ENCODE measurements at regions not wholly inside any gene's neighbourhood (a gene's known extent, or its start where the extent isn't known, plus 50 kb on each side); places are given as distances from the start of the nearest gene placed in this dataset.

GRCh38 chr14:101708853-101709532 is 52.5 kb upstream of the PPP2R5C start:
- Mint-ChIP-seq H3K9me3 (ENCODE audit: unreplicated experiment) (no peaks in the 10 kb centered on the region), H3K4me1 (ENCODE audit: unreplicated experiment) (peaks cover 6% of the 10 kb centered on the region), H3K4me3 (ENCODE audit: unreplicated experiment) (no peak overlapping the region), H3K27me3 (ENCODE audit: unreplicated experiment) (peaks cover 13% of the 10 kb centered on the region), H3K36me3 (ENCODE audit: low read depth, unreplicated experiment) (peaks cover 3% of the 10 kb centered on the region), H3K27ac (ENCODE audit: unreplicated experiment) (no peak overlapping the region)
- no peak for DNase-seq (ENCODE audit: low spot score)
- TF ChIP-seq, protein P1, sequence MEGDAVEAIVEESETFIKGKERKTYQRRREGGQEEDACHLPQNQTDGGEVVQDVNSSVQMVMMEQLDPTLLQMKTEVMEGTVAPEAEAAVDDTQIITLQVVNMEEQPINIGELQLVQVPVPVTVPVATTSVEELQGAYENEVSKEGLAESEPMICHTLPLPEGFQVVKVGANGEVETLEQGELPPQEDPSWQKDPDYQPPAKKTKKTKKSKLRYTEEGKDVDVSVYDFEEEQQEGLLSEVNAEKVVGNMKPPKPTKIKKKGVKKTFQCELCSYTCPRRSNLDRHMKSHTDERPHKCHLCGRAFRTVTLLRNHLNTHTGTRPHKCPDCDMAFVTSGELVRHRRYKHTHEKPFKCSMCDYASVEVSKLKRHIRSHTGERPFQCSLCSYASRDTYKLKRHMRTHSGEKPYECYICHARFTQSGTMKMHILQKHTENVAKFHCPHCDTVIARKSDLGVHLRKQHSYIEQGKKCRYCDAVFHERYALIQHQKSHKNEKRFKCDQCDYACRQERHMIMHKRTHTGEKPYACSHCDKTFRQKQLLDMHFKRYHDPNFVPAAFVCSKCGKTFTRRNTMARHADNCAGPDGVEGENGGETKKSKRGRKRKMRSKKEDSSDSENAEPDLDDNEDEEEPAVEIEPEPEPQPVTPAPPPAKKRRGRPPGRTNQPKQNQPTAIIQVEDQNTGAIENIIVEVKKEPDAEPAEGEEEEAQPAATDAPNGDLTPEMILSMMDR (IDR thresholded peaks at IDR 0.05; ENCODE audit: unreplicated experiment) = no peak

GRCh38 chr14:101709533-101709881 is 52.0 kb upstream of the PPP2R5C start:
- no peaks in the 10 kb centered on the region for H3K9me3 Mint-ChIP-seq (ENCODE audit: unreplicated experiment)
- no peak overlapping the region for H3K27ac Mint-ChIP-seq (ENCODE audit: unreplicated experiment)
- TF ChIP-seq, protein P1 (IDR thresholded peaks at IDR 0.05; ENCODE audit: unreplicated experiment) = no peak
- peaks cover 3% of the 10 kb centered on the region for H3K36me3 Mint-ChIP-seq (ENCODE audit: low read depth, unreplicated experiment)
- H3K4me3 Mint-ChIP-seq (ENCODE audit: unreplicated experiment) = no peak overlapping the region
- DNase-seq (ENCODE audit: low spot score) = no peak
- H3K27me3 Mint-ChIP-seq (ENCODE audit: unreplicated experiment) = peaks cover 14% of the 10 kb centered on the region
- peaks cover 6% of the 10 kb centered on the region for H3K4me1 Mint-ChIP-seq (ENCODE audit: unreplicated experiment)

DNA sequence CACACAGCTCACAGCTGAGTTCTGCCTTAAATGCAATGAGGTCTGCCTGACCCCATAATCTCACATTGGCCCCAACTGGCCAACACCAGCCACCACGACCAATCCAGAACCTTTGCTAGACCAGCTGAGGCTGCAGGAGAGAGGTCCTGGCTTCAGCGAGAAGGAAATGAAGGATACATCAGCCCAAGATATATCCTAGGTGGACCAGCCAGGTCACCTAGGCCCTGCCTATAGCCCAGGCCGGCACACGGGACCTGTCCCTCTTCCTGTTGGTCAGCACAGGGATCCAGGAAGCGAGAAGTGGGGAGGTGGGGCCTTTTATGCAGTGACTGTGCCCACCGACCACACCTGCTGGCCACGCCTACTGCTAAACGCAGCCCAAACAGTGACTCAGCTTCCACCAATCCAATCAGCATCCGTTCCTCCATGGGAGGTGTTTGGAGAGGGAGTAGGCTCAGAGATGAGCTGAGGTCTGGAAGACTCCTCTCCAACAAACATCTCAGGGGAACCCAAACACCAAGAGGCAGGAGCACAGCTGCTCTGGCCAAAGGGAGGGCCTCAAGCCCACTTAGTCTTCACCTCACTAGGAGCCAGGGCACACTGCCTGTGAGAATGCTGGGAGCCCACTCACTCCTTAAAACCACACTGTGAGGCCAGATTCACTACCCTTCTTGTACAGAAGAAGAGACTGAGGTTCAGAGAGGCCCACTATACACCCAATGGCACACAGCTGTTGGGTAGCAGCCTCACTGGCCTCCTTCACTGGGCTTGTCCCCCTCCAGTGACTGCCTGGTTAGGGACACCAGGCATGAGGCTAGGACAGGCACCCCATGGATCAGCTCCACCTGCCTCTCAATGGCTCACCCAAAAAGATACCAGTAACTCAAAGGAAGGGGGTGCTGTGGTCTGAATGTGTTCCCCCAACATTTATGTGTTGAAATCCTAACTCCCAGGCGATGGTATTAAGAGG is 51.3 kb upstream of the PPP2R5C start:
- TF ChIP-seq, protein P1 (IDR thresholded peaks at IDR 0.05; ENCODE audit: unreplicated experiment) = no peak
- H3K36me3 Mint-ChIP-seq (ENCODE audit: low read depth, unreplicated experiment) = peaks cover 3% of the 10 kb centered on the region
- H3K27me3 Mint-ChIP-seq (ENCODE audit: unreplicated experiment) = peaks cover 15% of the 10 kb centered on the region
- DNase-seq (ENCODE audit: low spot score) = no peak
- H3K9me3 Mint-ChIP-seq (ENCODE audit: unreplicated experiment) = no peaks in the 10 kb centered on the region
- no peak overlapping the region for H3K4me3 Mint-ChIP-seq (ENCODE audit: unreplicated experiment)
- H3K27ac Mint-ChIP-seq (ENCODE audit: unreplicated experiment) = no peak overlapping the region
- peaks cover 6% of the 10 kb centered on the region for H3K4me1 Mint-ChIP-seq (ENCODE audit: unreplicated experiment)

- H3K9me3 Mint-ChIP-seq (ENCODE audit: unreplicated experiment) = no peaks in the 10 kb centered on the region
- no peak for DNase-seq (ENCODE audit: low spot score)
- H3K36me3 Mint-ChIP-seq (ENCODE audit: low read depth, unreplicated experiment) = peaks cover 3% of the 10 kb centered on the region
- H3K27me3 Mint-ChIP-seq (ENCODE audit: unreplicated experiment) = peaks cover 15% of the 10 kb centered on the region
- TF ChIP-seq, protein P1 (IDR thresholded peaks at IDR 0.05; ENCODE audit: unreplicated experiment) = no peak
- H3K27ac Mint-ChIP-seq (ENCODE audit: unreplicated experiment) = no peak overlapping the region
- no peak overlapping the region for H3K4me3 Mint-ChIP-seq (ENCODE audit: unreplicated experiment)
- H3K4me1 Mint-ChIP-seq (ENCODE audit: unreplicated experiment) = peaks cover 6% of the 10 kb centered on the region
Measured at GRCh38 chr14:101711041-101711856, 50.3 kb upstream of the PPP2R5C start.

Data from endothelial cell (in vitro differentiated cells).